Panc1 (cell line): ENCODE measurements at regions not wholly inside any gene's neighbourhood (a gene's known extent, or its start where the extent isn't known, plus 50 kb on each side); places are given as distances from the start of the nearest gene placed in this dataset.

Experiments
- ATAC-seq: fragments of 200-7000 bp; cut with Tn5 transposase; 2 replicates; pipeline ENCODE4 v1.9.1; 2020; ENCODE audit warnings: mild to moderate bottlenecking, moderate library complexity
- BruUV-seq: library from RNA; stranded (reverse); fragments of 400-500 nt; replicated peaks from 2 replicates; lab custom pipeline; 2021; lab: Mats Ljungman, UMichigan
- CTCF ChIA-PET: fragments of 300-600 bp; sonication (Branson Sonifier 250); formaldehyde crosslinking; loops from one replicate; lab custom pipeline; 2022; ENCODE audit warnings: antibody characterized with exemption; lab: Charles Lee
- POLR2A ChIA-PET: fragments of 300-600 bp; sonication (Branson Sonifier 250); formaldehyde crosslinking; loops from one replicate; lab custom pipeline; 2022; ENCODE audit warnings: antibody characterized with exemption; lab: Charles Lee
- DNase-seq: peaks from one replicate; pipeline ENCODE4 v3.0.0-alpha.2; 2010; ENCODE audit warnings: low read depth, low spot score
- H3K27ac ChIP-seq: 2 replicates; pipeline ENCODE4 v1.5.1; 2011; ENCODE audit warnings: mild to moderate bottlenecking, low read length, inconsistent platforms
- H3K27me3 ChIP-seq: fragments of 200-500 bp; sonication (Bioruptor generic); 2 replicates; pipeline ENCODE4 v1.6.0; 2014; ENCODE audit warnings: low read length, inconsistent platforms; ENCODE audit not compliant: control insufficient read depth, insufficient read depth
- H3K36me3 ChIP-seq: fragments of 200-500 bp; sonication (Bioruptor generic); 2 replicates; pipeline ENCODE4 v1.5.1; 2014; ENCODE audit warnings: inconsistent platforms, mild to moderate bottlenecking, low read length, moderate library complexity; ENCODE audit not compliant: control insufficient read depth, insufficient read depth
- H3K4me1 ChIP-seq: 2 replicates; pipeline ENCODE4 v1.5.1; 2011; ENCODE audit warnings: inconsistent platforms, mild to moderate bottlenecking, low read length, moderate library complexity; ENCODE audit not compliant: control insufficient read depth, insufficient read depth
- H3K4me3 ChIP-seq, 2 experiments: 2 replicates each; pipeline ENCODE4 v1.5.1; 2011 to 2012; ENCODE audit warnings: low read depth in 2 of 2, low read length in 2 of 2, mild to moderate bottlenecking in 2 of 2, inconsistent platforms in 1 of 2, moderate library complexity in 1 of 2
- H3K9me3 ChIP-seq: fragments of 200-500 bp; sonication (Bioruptor generic); 2 replicates; pipeline ENCODE4 v1.5.1; 2014; ENCODE audit warnings: low read depth, mild to moderate bottlenecking, inconsistent platforms, low read length, moderate library complexity; ENCODE audit not compliant: control insufficient read depth, insufficient read depth
- POLR2AphosphoS5 ChIP-seq: IDR thresholded peaks from 2 replicates; pipeline ENCODE4 v1.6.1; 2012; ENCODE audit warnings: mild to moderate bottlenecking, low read depth, low read length, moderate library complexity
- REST ChIP-seq, 2 experiments: IDR thresholded peaks; 2 replicates each; pipeline ENCODE4 v1.6.1; 2011 to 2012; ENCODE audit warnings: low read depth in 2 of 2, control low read depth in 1 of 2, low read length in 1 of 2, mild to moderate bottlenecking in 1 of 2, moderate library complexity in 1 of 2; ENCODE audit not compliant: insufficient read depth in 1 of 2
- SIN3A ChIP-seq: IDR thresholded peaks from 2 replicates; pipeline ENCODE4 v1.6.1; 2012; ENCODE audit warnings: low read depth, mild to moderate bottlenecking, low read length, moderate library complexity, borderline replicate concordance; ENCODE audit not compliant: insufficient read depth
- TCF7L2 ChIP-seq: IDR thresholded peaks from 2 replicates; pipeline ENCODE4 v1.6.1; 2011; ENCODE audit warnings: mild to moderate bottlenecking, low read depth, low read length, inconsistent platforms
- in situ Hi-C: cut with HindIII; loops from 2 replicates; pipeline ENCODE4 v1.10.0; 2016; ENCODE audit warnings: low sequenced_read_pairs, low pct_unique_long_range_greater_than_20kb
- intact Hi-C: fragments of 100-400 bp; cut with micrococcal nuclease; formaldehyde crosslinking; loops from one replicate; pipeline ENCODE4 v1.10.0; 2022; ENCODE audit not compliant: unreplicated experiment
- TF ChIP-seq, protein P1 (sequence below): fragments of 450-650 bp; IDR thresholded peaks from 2 replicates; pipeline ENCODE4 v1.5.1; 2017; ENCODE audit warnings: mild to moderate bottlenecking

- Histone ChIP-seq H3K4me3 (no peak overlapping the region), H3K36me3 (no peaks in the 10 kb centered on the region), H3K4me1 (no peaks in the 10 kb centered on the region), H3K27ac (no peak overlapping the region), H3K9me3 (0 out of 2 replicates have a peak, but pooled peaks cover 6% of the 10 kb centered on the region), H3K27me3 (peaks cover 15% of the 10 kb centered on the region)
- DNase-seq (no peak), ATAC-seq (no peak)
- in situ Hi-C loops: no loop called here
- intact Hi-C loops: no loop called here
- POLR2A ChIA-PET: no interaction called here
- CTCF ChIA-PET: no interaction called here
- TF ChIP-seq POLR2AphosphoS5 (no peak), REST (IDR thresholded peaks at IDR 0.05; ENCODE audit: insufficient read depth in 1 of 2, low read depth in 2 of 2, low read length in 1 of 2) (no peak), SIN3A (no peak), TCF7L2 (no peak)
- TF ChIP-seq, protein P1, sequence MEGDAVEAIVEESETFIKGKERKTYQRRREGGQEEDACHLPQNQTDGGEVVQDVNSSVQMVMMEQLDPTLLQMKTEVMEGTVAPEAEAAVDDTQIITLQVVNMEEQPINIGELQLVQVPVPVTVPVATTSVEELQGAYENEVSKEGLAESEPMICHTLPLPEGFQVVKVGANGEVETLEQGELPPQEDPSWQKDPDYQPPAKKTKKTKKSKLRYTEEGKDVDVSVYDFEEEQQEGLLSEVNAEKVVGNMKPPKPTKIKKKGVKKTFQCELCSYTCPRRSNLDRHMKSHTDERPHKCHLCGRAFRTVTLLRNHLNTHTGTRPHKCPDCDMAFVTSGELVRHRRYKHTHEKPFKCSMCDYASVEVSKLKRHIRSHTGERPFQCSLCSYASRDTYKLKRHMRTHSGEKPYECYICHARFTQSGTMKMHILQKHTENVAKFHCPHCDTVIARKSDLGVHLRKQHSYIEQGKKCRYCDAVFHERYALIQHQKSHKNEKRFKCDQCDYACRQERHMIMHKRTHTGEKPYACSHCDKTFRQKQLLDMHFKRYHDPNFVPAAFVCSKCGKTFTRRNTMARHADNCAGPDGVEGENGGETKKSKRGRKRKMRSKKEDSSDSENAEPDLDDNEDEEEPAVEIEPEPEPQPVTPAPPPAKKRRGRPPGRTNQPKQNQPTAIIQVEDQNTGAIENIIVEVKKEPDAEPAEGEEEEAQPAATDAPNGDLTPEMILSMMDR: no peak
- no TSS peak for BruUV-seq
Measured at GRCh38 chr19:29154163-29154562, 58.8 kb downstream of the UQCRFS1 start.

GRCh38 chr19:29145756-29146155, 67.2 kb downstream of the UQCRFS1 start:
- Histone ChIP-seq H3K4me1 (no peaks in the 10 kb centered on the region), H3K36me3 (no peaks in the 10 kb centered on the region), H3K4me3 (no peak overlapping the region), H3K9me3 (no peaks in the 10 kb centered on the region), H3K27me3 (peaks cover 2% of the 10 kb centered on the region; the same call in 1 of the 2 replicates), H3K27ac (no peak overlapping the region)
- no TSS peak for BruUV-seq
- intact Hi-C loops (no loop called here), in situ Hi-C loops (no loop called here)
- ChIA-PET POLR2A (no interaction called here), CTCF (no interaction called here)
- DNase-seq: no peak
- TF ChIP-seq POLR2AphosphoS5 (no peak), SIN3A (no peak), REST (IDR thresholded peaks at IDR 0.05; ENCODE audit: insufficient read depth in 1 of 2, low read depth in 2 of 2, low read length in 1 of 2) (no peak), TCF7L2 (no peak)
- TF ChIP-seq, protein P1: no peak
- no peak for ATAC-seq
